MM.1S (cell line): ENCODE measurements at regions not wholly inside any gene's neighbourhood (a gene's known extent, or its start where the extent isn't known, plus 50 kb on each side); places are given as distances from the start of the nearest gene placed in this dataset.
"Not testable (repeated sequence)": the region's sequence is repeated elsewhere in the genome, so short reads cannot be mapped to it uniquely, and the experiment has no call there.

Experiments
- DNase-seq: peaks from one replicate; pipeline ENCODE4 v3.0.0-alpha.2; 2015
- H2AFZ ChIP-seq: fragments of 300-600 bp; sonication (generic); 2 replicates; pipeline ENCODE4 v1.6.0; 2016; ENCODE audit warnings: antibody characterized with exemption, low read length
- H3F3A ChIP-seq: fragments of 300-600 bp; sonication (generic); 2 replicates; pipeline ENCODE4 v1.6.1; 2016; ENCODE audit warnings: mild to moderate bottlenecking, antibody characterized with exemption, low read length, moderate library complexity, mixed read lengths; ENCODE audit not compliant: insufficient read depth
- H3K27ac ChIP-seq: fragments of 300-600 bp; sonication (generic); 2 replicates; pipeline ENCODE4 v1.5.1; 2016; ENCODE audit warnings: mild to moderate bottlenecking, low read length
- H3K27me3 ChIP-seq: fragments of 300-600 bp; sonication (generic); replicated peaks from 2 replicates; pipeline ENCODE4 v1.6.0; 2016; ENCODE audit warnings: low read length; ENCODE audit not compliant: insufficient read depth
- H3K36me3 ChIP-seq: fragments of 300-600 bp; sonication (generic); replicated peaks from 2 replicates; pipeline ENCODE4 v1.6.1; 2016; ENCODE audit warnings: mild to moderate bottlenecking, low read length, mixed read lengths; ENCODE audit not compliant: insufficient read depth
- H3K4me1 ChIP-seq: fragments of 300-600 bp; sonication (generic); 2 replicates; pipeline ENCODE4 v1.6.1; 2016; ENCODE audit warnings: low read length, mixed read lengths
- H3K4me2 ChIP-seq: fragments of 300-600 bp; sonication (generic); 2 replicates; pipeline ENCODE4 v1.6.0; 2016; ENCODE audit warnings: low read depth, low read length
- H3K4me3 ChIP-seq: fragments of 300-600 bp; sonication (generic); 2 replicates; pipeline ENCODE4 v1.5.1; 2016; ENCODE audit warnings: low read length, mixed read lengths
- H3K79me2 ChIP-seq: fragments of 300-600 bp; sonication (generic); 2 replicates; pipeline ENCODE4 v1.6.1; 2016; ENCODE audit warnings: mixed run types, low read length, mixed read lengths
- H3K9ac ChIP-seq: fragments of 300-600 bp; sonication (generic); 2 replicates; pipeline ENCODE4 v1.6.1; 2016; ENCODE audit warnings: low read length, mixed read lengths
- H3K9me2 ChIP-seq: fragments of 300-600 bp; sonication (generic); replicated peaks from 2 replicates; pipeline ENCODE4 v1.6.1; 2016; ENCODE audit warnings: mild to moderate bottlenecking, low read length, mixed read lengths; ENCODE audit not compliant: insufficient read depth
- H3K9me3 ChIP-seq: fragments of 300-600 bp; sonication (generic); replicated peaks from 2 replicates; pipeline ENCODE4 v1.6.1; 2016; ENCODE audit warnings: mild to moderate bottlenecking, low read length, mixed read lengths; ENCODE audit not compliant: insufficient read depth
- H4K20me1 ChIP-seq: fragments of 300-600 bp; sonication (generic); 2 replicates; pipeline ENCODE4 v1.6.1; 2016; ENCODE audit warnings: mild to moderate bottlenecking, low read length, moderate library complexity, mixed read lengths; ENCODE audit not compliant: insufficient read depth
- CTCF ChIP-seq: fragments of 300-600 bp; sonication (generic); IDR thresholded peaks from 2 replicates; pipeline ENCODE4 v1.5.1; 2016; ENCODE audit warnings: antibody characterized with exemption, low read length, mixed read lengths
- EZH2 ChIP-seq: fragments of 300-600 bp; sonication (generic); optimal IDR thresholded peaks from 2 replicates; pipeline ENCODE3; 2017; ENCODE audit warnings: low read depth, mild to moderate bottlenecking, antibody characterized with exemption, low read length, mixed read lengths
- EZH2phosphoT487 ChIP-seq: fragments of 300-600 bp; sonication (generic); IDR thresholded peaks from 2 replicates; pipeline ENCODE4 v1.6.1; 2018; ENCODE audit warnings: antibody characterized with exemption, low read length

- H3K4me2 ChIP-seq = no peak overlapping the region
- no peaks in the 10 kb centered on the region for H3F3A ChIP-seq
- H3K9me2 ChIP-seq = no peaks in the 10 kb centered on the region
- H3K4me1 ChIP-seq = no peaks in the 10 kb centered on the region
- H3K9me3 ChIP-seq = no peaks in the 10 kb centered on the region
- no peaks in the 10 kb centered on the region for H3K36me3 ChIP-seq
- H3K79me2 ChIP-seq = no peaks in the 10 kb centered on the region
- no peaks in the 10 kb centered on the region for H3K27me3 ChIP-seq
- no peak overlapping the region for H3K4me3 ChIP-seq
- H4K20me1 ChIP-seq = no peaks in the 10 kb centered on the region
- no peak overlapping the region for H3K27ac ChIP-seq
- no peak overlapping the region for H3K9ac ChIP-seq
- TF ChIP-seq EZH2 (no peak), CTCF (no peak), EZH2phosphoT487 (no peak)
- no peak overlapping the region for H2AFZ ChIP-seq
- no peak for DNase-seq
Observed at GRCh38 chr1:82139751-82140468, 339.2 kb downstream of the ADGRL2 start.

GRCh38 chr1:82136351-82136750 is 335.6 kb downstream of the ADGRL2 start:
- not testable (repeated sequence) for H3K9ac ChIP-seq, H3K4me1 ChIP-seq, H3K4me3 ChIP-seq, H3K9me3 ChIP-seq, H3F3A ChIP-seq, H2AFZ ChIP-seq, H3K9me2 ChIP-seq, H3K79me2 ChIP-seq, H3K36me3 ChIP-seq, H3K27me3 ChIP-seq, DNase-seq, H4K20me1 ChIP-seq, H3K4me2 ChIP-seq, H3K27ac ChIP-seq

- no peaks in the 10 kb centered on the region for H3K79me2 ChIP-seq
- no peaks in the 10 kb centered on the region for H3K27me3 ChIP-seq
- no peak for DNase-seq
- H4K20me1 ChIP-seq = no peaks in the 10 kb centered on the region
- H3K4me3 ChIP-seq = no peak overlapping the region
- H3K4me2 ChIP-seq = no peak overlapping the region
- H3K9me3 ChIP-seq = no peaks in the 10 kb centered on the region
- H3F3A ChIP-seq = no peaks in the 10 kb centered on the region
- H3K36me3 ChIP-seq = no peaks in the 10 kb centered on the region
- H3K9me2 ChIP-seq = no peaks in the 10 kb centered on the region
- no peaks in the 10 kb centered on the region for H3K4me1 ChIP-seq
- no peak overlapping the region for H3K9ac ChIP-seq
- no peak overlapping the region for H2AFZ ChIP-seq
- H3K27ac ChIP-seq = no peak overlapping the region
- TF ChIP-seq EZH2phosphoT487 (no peak), EZH2 (no peak), CTCF (no peak)
Observed at GRCh38 chr1:82125866-82126265, 325.1 kb downstream of the ADGRL2 start.

- no peaks in the 10 kb centered on the region for H3K36me3 ChIP-seq
- H2AFZ ChIP-seq = no peak overlapping the region
- no peaks in the 10 kb centered on the region for H3K9me3 ChIP-seq
- no peaks in the 10 kb centered on the region for H3K79me2 ChIP-seq
- no peak overlapping the region for H3K9ac ChIP-seq
- H4K20me1 ChIP-seq = no peaks in the 10 kb centered on the region
- no peak overlapping the region for H3K27ac ChIP-seq
- no peak overlapping the region for H3K4me2 ChIP-seq
- DNase-seq = no peak
- no peaks in the 10 kb centered on the region for H3F3A ChIP-seq
- no peak overlapping the region for H3K4me3 ChIP-seq
- no peaks in the 10 kb centered on the region for H3K27me3 ChIP-seq
- no peak for TF ChIP-seq CTCF
- TF ChIP-seq EZH2phosphoT487 = no peak
- TF ChIP-seq EZH2 = no peak
- no peaks in the 10 kb centered on the region for H3K4me1 ChIP-seq
- H3K9me2 ChIP-seq = no peaks in the 10 kb centered on the region
Observed at GRCh38 chr1:82125119-82125518, 324.4 kb downstream of the ADGRL2 start.
